Liver (tissue), 7 donors: ENCODE measurements at regions not wholly inside any gene's neighbourhood (a gene's known extent, or its start where the extent isn't known, plus 50 kb on each side); places are given as distances from the start of the nearest gene placed in this dataset.

Experiments
- DNase-seq: peaks from one replicate; pipeline ENCODE4 v3.0.0-alpha.2; 2017; ENCODE audit warnings: low spot score
- H3K27ac ChIP-seq, 2 donors: one replicate each; pipeline ENCODE4 v1.7.0; 2013; ENCODE audit warnings: inconsistent platforms in 2 of 2, low read length in 2 of 2, control low read depth in 1 of 2, low read depth in 1 of 2, mild to moderate bottlenecking in 1 of 2
- H3K27me3 ChIP-seq, 4 donors: one replicate each; pipeline versions ENCODE4 v1.6.1 to v1.7.0; 2013; ENCODE audit warnings: low read length in 3 of 4, inconsistent platforms in 1 of 4, mild to moderate bottlenecking in 1 of 4, moderate library complexity in 1 of 4; ENCODE audit not compliant: control insufficient read depth in 4 of 4, insufficient read depth in 4 of 4
- H3K36me3 ChIP-seq, 4 donors: one replicate each; pipeline versions ENCODE4 v1.6.1 to v1.7.0; 2013; ENCODE audit warnings: low read length in 3 of 4, mild to moderate bottlenecking in 3 of 4, low read depth in 1 of 4, moderate library complexity in 1 of 4; ENCODE audit not compliant: control insufficient read depth in 4 of 4, insufficient read depth in 3 of 4
- H3K4me1 ChIP-seq, 4 donors: one replicate each; pipeline versions ENCODE4 v1.6.1 to v1.7.0; 2013; ENCODE audit warnings: low read length in 3 of 4, mild to moderate bottlenecking in 3 of 4, moderate library complexity in 1 of 4; ENCODE audit not compliant: control insufficient read depth in 4 of 4, insufficient read depth in 4 of 4
- H3K4me3 ChIP-seq, 3 donors: one replicate each; pipeline versions ENCODE4 v1.6.1 to v1.7.0; 2013; ENCODE audit warnings: low read length in 3 of 3, control low read depth in 1 of 3, low read depth in 1 of 3, mild to moderate bottlenecking in 1 of 3
- H3K9ac ChIP-seq, 2 donors: one replicate each; pipeline ENCODE4 v1.7.0; 2013; ENCODE audit warnings: low read length in 2 of 2, mild to moderate bottlenecking in 2 of 2, moderate library complexity in 2 of 2, control low read depth in 1 of 2, low read depth in 1 of 2
- H3K9me3 ChIP-seq, 4 donors: one replicate each; pipeline versions ENCODE4 v1.6.1 to v1.7.0; 2013; ENCODE audit warnings: low read length in 3 of 4; ENCODE audit not compliant: control insufficient read depth in 4 of 4
- ATF3 ChIP-seq: IDR thresholded peaks from 2 replicates; pipeline ENCODE4 v1.6.1; 2016; ENCODE audit warnings: antibody characterized with exemption
- CTCF ChIP-seq: fragments of 150-350 bp; IDR thresholded peaks from 2 replicates; pipeline ENCODE4 v1.5.1; 2017; ENCODE audit warnings: improper control_type of control experiment, low read depth, low read length; ENCODE audit not compliant: missing input control
- EGR1 ChIP-seq, 2 donors: IDR thresholded peaks; 2 replicates each; pipeline ENCODE4 v1.6.1; 2016 to 2018; ENCODE audit warnings: antibody characterized with exemption in 2 of 2, low read depth in 2 of 2
- FOXA1 ChIP-seq: IDR thresholded peaks from 2 replicates; pipeline ENCODE4 v1.6.1; 2016; ENCODE audit warnings: antibody characterized with exemption
- GABPA ChIP-seq, 2 donors: IDR thresholded peaks in 1 of 2; conservative IDR thresholded peaks in 1 of 2; 2 replicates each; pipeline ENCODE4 v1.6.1; 2016; ENCODE audit warnings: antibody characterized with exemption in 2 of 2, mild to moderate bottlenecking in 1 of 2, moderate library complexity in 1 of 2
- HNF4A ChIP-seq, 2 donors: conservative IDR thresholded peaks; 2 replicates each; pipeline ENCODE4 v1.6.1; 2016; ENCODE audit warnings: antibody characterized with exemption in 2 of 2, mild to moderate bottlenecking in 2 of 2
- HNF4G ChIP-seq: IDR thresholded peaks from 2 replicates; pipeline ENCODE4 v1.6.1; 2016; ENCODE audit warnings: antibody characterized with exemption
- MAX ChIP-seq: IDR thresholded peaks from 2 replicates; pipeline ENCODE4 v1.6.1; 2016; ENCODE audit warnings: antibody characterized with exemption
- RAD21 ChIP-seq, 2 donors: IDR thresholded peaks; 2 replicates each; pipeline ENCODE4 v1.6.1; 2016; ENCODE audit warnings: antibody characterized with exemption in 2 of 2, mild to moderate bottlenecking in 2 of 2
- SP1 ChIP-seq: IDR thresholded peaks from 2 replicates; pipeline ENCODE4 v1.6.1; 2018; ENCODE audit warnings: antibody characterized with exemption, mild to moderate bottlenecking
- TAF1 ChIP-seq: conservative IDR thresholded peaks from 2 replicates; pipeline ENCODE4 v1.6.1; 2016; ENCODE audit warnings: antibody characterized with exemption, mild to moderate bottlenecking
- YY1 ChIP-seq: IDR thresholded peaks from 2 replicates; pipeline ENCODE4 v1.6.1; 2016; ENCODE audit warnings: antibody characterized with exemption, mild to moderate bottlenecking
- ZBTB33 ChIP-seq: IDR thresholded peaks from 2 replicates; pipeline ENCODE4 v1.6.1; 2016; ENCODE audit warnings: antibody characterized with exemption
- donor health status: healthy.
- donor health status: healthy.
- donor health status: healthy.
- donor health status: healthy.

GRCh38 chr9:7332780-7333179, 466.8 kb downstream of the DMAC1 start:
- Histone ChIP-seq H3K27ac (no peak overlapping the region), H3K9me3 (peaks cover 0 to 4% (median under 1%) of the 10 kb centered on the region in 4 donors), H3K4me1 (no peaks in the 10 kb centered on the region), H3K27me3 (peaks cover 0 to 2% (median 0%) of the 10 kb centered on the region in 4 donors), H3K9ac (no peak overlapping the region), H3K36me3 (no peaks in the 10 kb centered on the region), H3K4me3 (no peak overlapping the region)
- TF ChIP-seq GABPA (IDR thresholded peaks at IDR 0.05 in 1 of 2, conservative IDR thresholded peaks at IDR 0.05 in 1 of 2) (no peak), ATF3 (no peak), ZBTB33 (no peak), EGR1 (IDR thresholded peaks at IDR 0.05; ENCODE audit: low read depth in 2 of 2) (no peak), TAF1 (no peak), HNF4A (conservative IDR thresholded peaks at IDR 0.05) (no peak), CTCF (no peak), MAX (no peak)
- DNase-seq: no peak

- Histone ChIP-seq H3K36me3 (no peaks in the 10 kb centered on the region), H3K4me1 (no peaks in the 10 kb centered on the region), H3K27me3 (peaks cover 0 to 2% (median 0%) of the 10 kb centered on the region in 4 donors), H3K27ac (no peak overlapping the region), H3K4me3 (no peak overlapping the region), H3K9ac (no peak overlapping the region), H3K9me3 (peaks cover 0 to 4% (median under 1%) of the 10 kb centered on the region in 4 donors)
- DNase-seq: no peak
- no peak for TF ChIP-seq TAF1
- TF ChIP-seq SP1: no peak
- TF ChIP-seq HNF4G: no peak
- no peak for TF ChIP-seq YY1
- TF ChIP-seq FOXA1: no peak
- TF ChIP-seq HNF4A (conservative IDR thresholded peaks at IDR 0.05): no peak
- TF ChIP-seq ZBTB33: no peak
- TF ChIP-seq RAD21 (IDR thresholded peaks at IDR 0.05): no peak
Observed at GRCh38 chr9:7328453-7328852, 471.1 kb downstream of the DMAC1 start.
